K562 (cell line): ENCODE measurements at regions not wholly inside any gene's neighbourhood (a gene's known extent, or its start where the extent isn't known, plus 50 kb on each side); places are given as distances from the start of the nearest gene placed in this dataset.

Source experiments
- ATAC-seq: fragments of 200-7000 bp; cut with Tn5 transposase; 3 replicates; pipeline ENCODE4 v1.9.1; 2020; ENCODE audit warnings: moderate library complexity
- BruUV-seq: library from RNA; stranded (reverse); fragments of 400-500 nt; replicated peaks from 2 replicates; lab custom pipeline; 2021; lab: Mats Ljungman, UMichigan
- CTCF ChIA-PET: fragments of 300-600 bp; formaldehyde crosslinking; extraction: SDS; loops from one replicate; lab custom pipeline; 2021; ENCODE audit warnings: low intra/inter-chr PET ratio; lab: Yijun Ruan, JAX
- POLR2A ChIA-PET: fragments of 300-600, 350-650 bp; sonication (Branson Sonifier 250); formaldehyde crosslinking; extraction: SDS; loops from one replicate; lab custom pipeline; 2021; ENCODE audit warnings: antibody characterized with exemption, inconsistent platforms; lab: Yijun Ruan, JAX
- DNase-seq, 4 experiments: peaks; one replicate each; pipeline versions ENCODE4 v3.0.0 to v3.0.0-alpha.2; 2011 to 2018; ENCODE audit warnings: low spot score in 3 of 4, mixed read lengths in 3 of 4; ENCODE audit errors: extremely low read depth in 1 of 4
- FAIRE-seq: peaks from 2 replicates; lab custom pipeline; 2011; peaks lifted over from hg19 to GRCh38; lab: Jason Lieb, UNC
- H2AFZ ChIP-seq: 2 replicates; pipeline ENCODE4 v1.6.0; 2011; ENCODE audit warnings: low read depth, low read length, control low read depth, inconsistent platforms
- H3K27ac ChIP-seq: fragments of 200-600 bp; 3 replicates; pipeline ENCODE4 v1.8.0; 2011; ENCODE audit warnings: low read depth, mild to moderate bottlenecking, control low read depth, inconsistent platforms, low read length, moderate library complexity, mixed read lengths; ENCODE audit errors: extremely low read depth
- H3K27me3 ChIP-seq, 2 experiments: fragments of 300-600 bp in 1 of 2; 2 replicates in 1 of 2; 3 replicates in 1 of 2; pipeline versions ENCODE4 v1.6.0 to v1.8.0; 2011; ENCODE audit warnings: inconsistent platforms in 2 of 2, low read length in 2 of 2, mild to moderate bottlenecking in 1 of 2, mixed read lengths in 1 of 2, moderate library complexity in 1 of 2; ENCODE audit not compliant: control insufficient read depth in 2 of 2, insufficient read depth in 2 of 2
- H3K36me3 ChIP-seq: fragments of 300-600 bp; 3 replicates; pipeline ENCODE4 v1.8.0; 2011; ENCODE audit warnings: mild to moderate bottlenecking, low read length, inconsistent platforms; ENCODE audit not compliant: control insufficient read depth, insufficient read depth
- H3K4me1 ChIP-seq, 2 experiments: fragments of 200-600 bp in 1 of 2; replicated peaks in 1 of 2; 2 replicates in 1 of 2; 3 replicates in 1 of 2; pipeline versions ENCODE4 v1.5.1 to v1.8.0; 2011; ENCODE audit warnings: inconsistent platforms in 2 of 2, low read length in 2 of 2, mild to moderate bottlenecking in 1 of 2, mixed read lengths in 1 of 2, moderate library complexity in 1 of 2; ENCODE audit not compliant: control insufficient read depth in 2 of 2, insufficient read depth in 2 of 2
- H3K4me2 ChIP-seq: 2 replicates; pipeline ENCODE4 v1.6.1; 2011; ENCODE audit warnings: low read length, control low read depth, inconsistent platforms, mixed read lengths; ENCODE audit not compliant: insufficient read depth
- H3K4me3 ChIP-seq: fragments of 200-600 bp; sonication (generic), shearing (Covaris generic); 2 replicates; pipeline ENCODE4 v1.5.1; 2016; ENCODE audit warnings: control low read depth, inconsistent platforms
- H3K79me2 ChIP-seq: fragments of 200-600 bp; 3 replicates; pipeline ENCODE4 v1.8.0; 2011; ENCODE audit warnings: low read length, inconsistent platforms; ENCODE audit not compliant: control insufficient read depth, insufficient read depth
- H3K9ac ChIP-seq, 2 experiments: 2 replicates each; pipeline versions ENCODE4 v1.6.0 to v1.6.1; 2011; ENCODE audit warnings: low read depth in 2 of 2, low read length in 2 of 2, control low read depth in 1 of 2, inconsistent platforms in 1 of 2, mild to moderate bottlenecking in 1 of 2, mixed read lengths in 1 of 2; ENCODE audit not compliant: insufficient read depth in 1 of 2
- H3K9me1 ChIP-seq: one replicate; pipeline ENCODE4 v1.6.0; 2011; ENCODE audit warnings: inconsistent platforms, mild to moderate bottlenecking, low read length, moderate library complexity; ENCODE audit not compliant: control insufficient read depth, insufficient read depth
- H3K9me3 ChIP-seq: replicated peaks from 2 replicates; pipeline ENCODE4 v1.5.1; 2011; ENCODE audit warnings: low read depth, low read length, inconsistent platforms; ENCODE audit not compliant: control insufficient read depth, insufficient read depth
- H4K20me1 ChIP-seq: replicated peaks from 2 replicates; pipeline ENCODE4 v1.6.1; 2011; ENCODE audit warnings: low read length, inconsistent platforms, mixed read lengths; ENCODE audit not compliant: control insufficient read depth, insufficient read depth
- EP400 ChIP-seq: fragments of 450-650 bp; IDR thresholded peaks from 2 replicates; pipeline ENCODE4 v1.6.1; 2017; ENCODE audit warnings: antibody characterized with exemption, mild to moderate bottlenecking, moderate library complexity
- ETS2 ChIP-seq: IDR thresholded peaks from 2 replicates; pipeline ENCODE4 v1.6.1; 2016; ENCODE audit warnings: borderline replicate concordance, missing genetic modification characterization, mild to moderate bottlenecking, moderate library complexity, missing compliant biosample characterization; ENCODE audit not compliant: poor library complexity, severe bottlenecking
- HDAC8 ChIP-seq: fragments of 450-650 bp; IDR thresholded peaks from 2 replicates; pipeline ENCODE4 v1.6.1; 2016; ENCODE audit warnings: mild to moderate bottlenecking, missing genetic modification characterization, moderate library complexity, missing compliant biosample characterization
- HMGN3 ChIP-seq: IDR thresholded peaks from 2 replicates; pipeline ENCODE4 v1.6.1; 2011; ENCODE audit warnings: borderline replicate concordance, low read depth, mild to moderate bottlenecking, mixed read lengths, low read length; ENCODE audit not compliant: insufficient read length; ENCODE audit errors: extremely low read depth
- HNRNPH1 ChIP-seq: fragments of 200-400 bp; formaldehyde crosslinking; optimal IDR thresholded peaks from 2 replicates; pipeline ENCODE3; 2017; ENCODE audit warnings: low read depth, mild to moderate bottlenecking, low read length, moderate library complexity
- JUN ChIP-seq, 2 experiments: sonication (generic) in 1 of 2; formaldehyde crosslinking in 1 of 2; IDR thresholded peaks; 2 replicates each; pipeline versions ENCODE4 v1.6.1 to v1.8.0; 2012 to 2022; ENCODE audit warnings: borderline replicate concordance in 2 of 2, mild to moderate bottlenecking in 2 of 2, improper control_type of control experiment in 1 of 2, low read depth in 1 of 2, low read length in 1 of 2, missing genetic modification reagents in 1 of 2
- NBN ChIP-seq: fragments of 450-650 bp; IDR thresholded peaks from 2 replicates; pipeline ENCODE4 v1.6.1; 2016; ENCODE audit warnings: low read depth, mild to moderate bottlenecking
- NFIX ChIP-seq: fragments of 250-450 bp; sonication (Bioruptor Pico); IDR thresholded peaks from 2 replicates; pipeline ENCODE4 v1.4.0; 2020; ENCODE audit warnings: low read depth, mild to moderate bottlenecking, moderate library complexity
- RB1 ChIP-seq: fragments of 450-650 bp; IDR thresholded peaks from 2 replicates; pipeline ENCODE4 v1.6.1; 2017; ENCODE audit warnings: low read depth, mild to moderate bottlenecking
- SP2 ChIP-seq: IDR thresholded peaks from 2 replicates; pipeline ENCODE4 v1.6.1; 2011; ENCODE audit warnings: mild to moderate bottlenecking, low read depth, low read length, moderate library complexity; ENCODE audit not compliant: poor library complexity, severe bottlenecking; ENCODE audit errors: extremely low read depth
- ZNF217 ChIP-seq: sonication (generic); formaldehyde crosslinking; IDR thresholded peaks from 2 replicates; pipeline ENCODE4 v1.8.0; 2022; ENCODE audit warnings: mild to moderate bottlenecking, missing genetic modification reagents
- ZNF668 ChIP-seq: fragments of 250-450 bp; sonication (Bioruptor Pico); IDR thresholded peaks from 2 replicates; pipeline ENCODE4 v1.8.0; 2022; ENCODE audit warnings: mild to moderate bottlenecking, inconsistent platforms
- ZNF76 ChIP-seq: fragments of 250-450 bp; sonication (Bioruptor Pico); IDR thresholded peaks from 2 replicates; pipeline ENCODE4 v1.4.0; 2020; ENCODE audit warnings: mild to moderate bottlenecking, moderate library complexity, borderline replicate concordance
- WGBS: fragments of 100-300 bp; shearing (Covaris generic); methylation state at CpG from one replicate; pipeline ENCODE4 v1.1.6; 2016; ENCODE audit warnings: low coverage, mixed read lengths; ENCODE audit not compliant: insufficient coverage; ENCODE audit errors: missing lambda C conversion rate; 5-methylcytosine and 5-hydroxymethylcytosine counted together
- in situ Hi-C: fragments of 300-500 bp; cut with MboI; formaldehyde crosslinking; loops from 4 replicates; pipeline ENCODE4 v1.15.0; 2018; ENCODE audit warnings: inconsistent platforms, mixed read lengths
- intact Hi-C: fragments of 100-400 bp; cut with micrococcal nuclease; formaldehyde crosslinking; loops from 2 replicates; pipeline ENCODE4 v1.14.2; 2022

DNA sequence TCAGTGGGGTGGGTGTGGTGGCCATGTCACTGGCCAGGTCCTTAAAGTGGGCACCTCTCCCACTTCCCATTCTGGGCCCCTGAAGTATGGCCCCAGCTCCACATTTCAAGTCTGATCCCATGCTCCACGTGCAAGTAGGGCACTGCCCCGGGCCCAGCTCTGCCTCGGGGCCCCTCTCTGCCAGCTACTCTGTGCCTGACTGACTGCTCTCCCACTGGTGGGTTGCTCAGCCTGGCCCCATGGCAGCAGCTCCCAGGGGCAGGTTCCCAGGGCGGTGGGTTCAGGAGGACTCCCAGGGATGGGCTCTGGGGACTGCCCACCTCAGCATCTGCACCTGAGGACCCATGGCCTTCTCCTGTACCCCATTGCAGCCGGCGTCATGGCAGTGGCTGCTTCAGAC is 110.2 kb upstream of the FAM180A start:
- Histone ChIP-seq H3K9me3 (no peaks in the 10 kb centered on the region), H3K4me3 (no peak overlapping the region), H3K4me1 (0 out of 5 replicates have a peak, but pooled peaks cover 0 to 4% of the 10 kb centered on the region in 2 experiments), H3K36me3 (no peaks in the 10 kb centered on the region), H3K9me1 (no peaks in the 10 kb centered on the region), H3K9ac (no peak overlapping the region), H4K20me1 (no peaks in the 10 kb centered on the region), H3K79me2 (no peaks in the 10 kb centered on the region), H2AFZ (no peak overlapping the region), H3K4me2 (no peak overlapping the region), H3K27ac (no peak overlapping the region), H3K27me3 (peaks cover 0 to 14% of the 10 kb centered on the region in 2 experiments; a peak in 2 of 5 replicates)
- no peak for TF ChIP-seq RB1
- no peak for TF ChIP-seq NFIX (CRISPR knock-in tag)
- TF ChIP-seq ETS2 (tag) = no peak
- TF ChIP-seq SP2 = no peak
- TF ChIP-seq NBN = no peak
- TF ChIP-seq JUN (IDR thresholded peaks at IDR 0.05; ENCODE audit: borderline replicate concordance, low read depth, low read length) = no peak
- TF ChIP-seq JUN (CRISPR knock-in tag; IDR thresholded peaks at IDR 0.05; ENCODE audit: borderline replicate concordance) = no peak
- TF ChIP-seq ZNF76 (CRISPR knock-in tag) = no peak
- TF ChIP-seq ZNF217 (CRISPR knock-in tag) = no peak
- TF ChIP-seq HMGN3 = no peak
- TF ChIP-seq EP400 = no peak
- no peak for TF ChIP-seq HNRNPH1
- TF ChIP-seq HDAC8 (tag) = no peak
- TF ChIP-seq ZNF668 (CRISPR knock-in tag) = no peak
- ChIA-PET CTCF (no interaction called here), POLR2A (interaction anchor here (1.1 kb wide), 1 partner anchor 130 kb away, joined by 3 read pairs; no protein-coding TSS in a partner anchor)
- in situ Hi-C loops (no loop called here), intact Hi-C loops (no loop called here)
- FAIRE-seq (no peak), DNase-seq (no peak), ATAC-seq (no peak)
- no TSS peak for BruUV-seq
- WGBS = under 1% methylated on average over 6 of the region's 6 CpGs
